CD4-positive, CD25-positive, alpha-beta regulatory T cell (primary cell): ENCODE measurements at regions not wholly inside any gene's neighbourhood (a gene's known extent, or its start where the extent isn't known, plus 50 kb on each side); places are given as distances from the start of the nearest gene placed in this dataset.
"Not testable (repeated sequence)": the region's sequence is repeated elsewhere in the genome, so short reads cannot be mapped to it uniquely, and the experiment has no call there.

ENCODE experiments used
- ATAC-seq, 2 donors: fragments of 150-1000 bp; cut with Tn5 transposase; one replicate each; pipeline ENCODE4 v1.10.0; 2021; ENCODE audit warnings: low read depth in 2 of 2, moderate number of reproducible peaks in 2 of 2, moderate library complexity in 1 of 2
- DNase-seq, 3 donors: peaks; one replicate each; pipeline versions ENCODE4 v3.0.0 to v3.0.0-alpha.2; 2012 to 2022; ENCODE audit warnings: mixed read lengths in 1 of 3
- H3K27ac ChIP-seq: one replicate; pipeline ENCODE4 v1.7.0; 2013; ENCODE audit warnings: mild to moderate bottlenecking, low read length; ENCODE audit not compliant: insufficient read depth, poor library complexity, severe bottlenecking
- H3K27me3 ChIP-seq: one replicate; pipeline ENCODE4 v1.7.0; 2013; ENCODE audit warnings: low read length; ENCODE audit not compliant: control insufficient read depth, insufficient read depth
- H3K36me3 ChIP-seq: one replicate; pipeline ENCODE4 v1.7.0; 2013; ENCODE audit warnings: mild to moderate bottlenecking, low read length, moderate library complexity; ENCODE audit not compliant: control insufficient read depth, insufficient read depth
- H3K4me1 ChIP-seq: 2 replicates; pipeline ENCODE4 v1.7.0; 2013; ENCODE audit warnings: mild to moderate bottlenecking, low read length; ENCODE audit not compliant: insufficient read depth, control insufficient read depth, poor library complexity, severe bottlenecking
- H3K4me3 ChIP-seq: one replicate; pipeline ENCODE4 v1.7.0; 2013; ENCODE audit warnings: low read depth, mild to moderate bottlenecking, low read length, moderate library complexity
- H3K9me3 ChIP-seq, 2 experiments: 1 replicate in 1 of 2; 2 replicates in 1 of 2; pipeline ENCODE4 v1.7.0; 2013; ENCODE audit warnings: low read length in 2 of 2, mild to moderate bottlenecking in 1 of 2, moderate library complexity in 1 of 2; ENCODE audit not compliant: control insufficient read depth in 2 of 2
- H3K27ac Mint-ChIP-seq, 3 donors: one replicate each; pipeline ENCODE4 v1.8.0; 2020 to 2022; ENCODE audit warnings: mild to moderate bottlenecking in 3 of 3, mixed read lengths in 3 of 3, moderate library complexity in 2 of 3
- H3K27me3 Mint-ChIP-seq: one replicate; pipeline ENCODE4 v1.8.0; 2022; ENCODE audit warnings: mild to moderate bottlenecking, mixed read lengths
- H3K36me3 Mint-ChIP-seq: one replicate; pipeline ENCODE4 v1.8.0; 2020; ENCODE audit warnings: mixed read lengths
- H3K4me1 Mint-ChIP-seq, 4 donors: one replicate each; pipeline ENCODE4 v1.8.0; 2020 to 2022; ENCODE audit warnings: mixed read lengths in 4 of 4, mild to moderate bottlenecking in 1 of 4
- H3K4me3 Mint-ChIP-seq, 4 donors: one replicate each; pipeline ENCODE4 v1.8.0; 2020 to 2022; ENCODE audit warnings: mild to moderate bottlenecking in 4 of 4, mixed read lengths in 4 of 4, moderate library complexity in 3 of 4
- H3K9me3 Mint-ChIP-seq, 7 donors: one replicate each; pipeline ENCODE4 v1.8.0; 2020 to 2022; ENCODE audit warnings: mixed read lengths in 7 of 7, mild to moderate bottlenecking in 3 of 7, moderate library complexity in 2 of 7

GRCh38 chr11:135011313-135011712 lies 599.3 kb upstream of the B3GAT1 start:
- H3K4me1 Mint-ChIP-seq, H3K36me3 ChIP-seq, ATAC-seq, H3K27ac Mint-ChIP-seq, H3K27me3 Mint-ChIP-seq, H3K4me3 ChIP-seq, H3K9me3 ChIP-seq, DNase-seq, H3K36me3 Mint-ChIP-seq, H3K27ac ChIP-seq, H3K4me1 ChIP-seq, H3K27me3 ChIP-seq, H3K4me3 Mint-ChIP-seq: not testable (repeated sequence)
- peaks cover 1 to 18% (median 3%) of the 10 kb centered on the region in 7 donors for H3K9me3 Mint-ChIP-seq

GRCh38 chr11:135009125-135009524 lies 597.1 kb upstream of the B3GAT1 start:
- Mint-ChIP-seq H3K27me3 (no peaks in the 10 kb centered on the region), H3K4me3 (no peak overlapping the region), H3K36me3 (no peaks in the 10 kb centered on the region), H3K9me3 (peaks cover 0 to 18% (median 3%) of the 10 kb centered on the region in 7 donors), H3K27ac (no peak overlapping the region), H3K4me1 (no peaks in the 10 kb centered on the region)
- DNase-seq = no peak
- no peaks in the 10 kb centered on the region for H3K36me3 ChIP-seq
- ATAC-seq = no peak
- no peaks in the 10 kb centered on the region for H3K4me1 ChIP-seq
- H3K4me3 ChIP-seq = no peak overlapping the region
- H3K27ac ChIP-seq = no peak overlapping the region
- H3K9me3 ChIP-seq = no peaks in the 10 kb centered on the region
- no peaks in the 10 kb centered on the region for H3K27me3 ChIP-seq

GRCh38 chr11:135008412-135008811 lies 596.4 kb upstream of the B3GAT1 start:
- ATAC-seq (no peak), DNase-seq (no peak)
- H3K27me3 ChIP-seq = no peaks in the 10 kb centered on the region
- peaks cover 0 to 18% (median 3%) of the 10 kb centered on the region in 7 donors for H3K9me3 Mint-ChIP-seq
- H3K4me3 ChIP-seq = no peak overlapping the region
- no peaks in the 10 kb centered on the region for H3K36me3 Mint-ChIP-seq
- no peaks in the 10 kb centered on the region for H3K9me3 ChIP-seq
- no peaks in the 10 kb centered on the region for H3K27me3 Mint-ChIP-seq
- H3K4me1 ChIP-seq = no peaks in the 10 kb centered on the region
- no peak overlapping the region for H3K27ac Mint-ChIP-seq
- no peak overlapping the region for H3K27ac ChIP-seq
- no peak overlapping the region for H3K4me3 Mint-ChIP-seq
- no peaks in the 10 kb centered on the region for H3K4me1 Mint-ChIP-seq
- H3K36me3 ChIP-seq = no peaks in the 10 kb centered on the region

- Mint-ChIP-seq H3K27me3 (no peaks in the 10 kb centered on the region), H3K4me3 (no peak overlapping the region), H3K4me1 (no peaks in the 10 kb centered on the region), H3K9me3 (peaks cover 0 to 16% (median 3%) of the 10 kb centered on the region in 7 donors), H3K36me3 (no peaks in the 10 kb centered on the region), H3K27ac (no peak overlapping the region)
- H3K27ac ChIP-seq = no peak overlapping the region
- H3K27me3 ChIP-seq = no peaks in the 10 kb centered on the region
- H3K9me3 ChIP-seq = no peaks in the 10 kb centered on the region
- H3K4me1 ChIP-seq = no peaks in the 10 kb centered on the region
- ATAC-seq = no peak
- no peaks in the 10 kb centered on the region for H3K36me3 ChIP-seq
- no peak overlapping the region for H3K4me3 ChIP-seq
- DNase-seq = no peak
Measured at GRCh38 chr11:135008001-135008405, 596.0 kb upstream of the B3GAT1 start.

- Mint-ChIP-seq H3K27ac (no peak overlapping the region), H3K27me3 (no peaks in the 10 kb centered on the region), H3K36me3 (no peaks in the 10 kb centered on the region), H3K4me1 (no peaks in the 10 kb centered on the region), H3K9me3 (peaks cover 0 to 7% (median 0%) of the 10 kb centered on the region in 7 donors), H3K4me3 (no peak overlapping the region)
- Histone ChIP-seq H3K27me3 (no peaks in the 10 kb centered on the region), H3K36me3 (no peaks in the 10 kb centered on the region), H3K4me3 (no peak overlapping the region), H3K27ac (no peak overlapping the region), H3K9me3 (no peaks in the 10 kb centered on the region), H3K4me1 (no peaks in the 10 kb centered on the region)
- ATAC-seq (no peak), DNase-seq (no peak)
Measured at GRCh38 chr11:135006800-135007199, 594.8 kb upstream of the B3GAT1 start.

- DNase-seq = no peak
- Mint-ChIP-seq H3K9me3 (peaks cover 0 to 4% (median 0%) of the 10 kb centered on the region in 7 donors), H3K27me3 (no peaks in the 10 kb centered on the region), H3K4me1 (no peaks in the 10 kb centered on the region), H3K36me3 (no peaks in the 10 kb centered on the region), H3K4me3 (no peak overlapping the region), H3K27ac (no peak overlapping the region)
- peaks cover 3% of the 10 kb centered on the region for H3K27me3 ChIP-seq
- no peaks in the 10 kb centered on the region for H3K4me1 ChIP-seq
- H3K9me3 ChIP-seq = no peaks in the 10 kb centered on the region
- H3K36me3 ChIP-seq = no peaks in the 10 kb centered on the region
- ATAC-seq = no peak
- no peak overlapping the region for H3K4me3 ChIP-seq
- no peak overlapping the region for H3K27ac ChIP-seq
Measured at GRCh38 chr11:135004495-135004894, 592.5 kb upstream of the B3GAT1 start.

- ATAC-seq = no peak
Measured at GRCh38 chr11:135002236-135002635, 590.2 kb upstream of the B3GAT1 start.

GRCh38 chr11:135001581-135001980 lies 589.5 kb upstream of the B3GAT1 start:
- no peaks in the 10 kb centered on the region for H3K36me3 ChIP-seq
- ATAC-seq (no peak), DNase-seq (no peak)
- no peak overlapping the region for H3K4me3 Mint-ChIP-seq
- peaks cover 3% of the 10 kb centered on the region for H3K27me3 ChIP-seq
- no peaks in the 10 kb centered on the region for H3K27me3 Mint-ChIP-seq
- H3K27ac Mint-ChIP-seq = no peak overlapping the region
- no peak overlapping the region for H3K4me3 ChIP-seq
- no peaks in the 10 kb centered on the region for H3K9me3 ChIP-seq
- no peaks in the 10 kb centered on the region for H3K4me1 ChIP-seq
- no peaks in the 10 kb centered on the region for H3K36me3 Mint-ChIP-seq
- H3K4me1 Mint-ChIP-seq = no peaks in the 10 kb centered on the region
- no peak overlapping the region for H3K27ac ChIP-seq
- H3K9me3 Mint-ChIP-seq = peaks cover 0 to 4% (median 0%) of the 10 kb centered on the region in 7 donors

More at GRCh38 chr11:135002236-135002635, 590.2 kb upstream of the B3GAT1 start:
- no peaks in the 10 kb centered on the region for H3K36me3 ChIP-seq
- peaks cover 0 to 4% (median 0%) of the 10 kb centered on the region in 7 donors for H3K9me3 Mint-ChIP-seq
- no peaks in the 10 kb centered on the region for H3K4me1 ChIP-seq
- H3K27me3 Mint-ChIP-seq = no peaks in the 10 kb centered on the region
- H3K27me3 ChIP-seq = peaks cover 3% of the 10 kb centered on the region
- no peaks in the 10 kb centered on the region for H3K9me3 ChIP-seq
- H3K4me3 Mint-ChIP-seq = no peak overlapping the region
- H3K27ac Mint-ChIP-seq = no peak overlapping the region
- no peak overlapping the region for H3K4me3 ChIP-seq
- H3K36me3 Mint-ChIP-seq = no peaks in the 10 kb centered on the region
- H3K4me1 Mint-ChIP-seq = no peaks in the 10 kb centered on the region
- DNase-seq = no peak
- H3K27ac ChIP-seq = no peak overlapping the region
